ENCODE measurements at regions not wholly inside any gene's neighbourhood (a gene's known extent, or its start where the extent isn't known, plus 50 kb on each side); places are given as distances from the start of the nearest gene placed in this dataset.
"Not testable (repeated sequence)": the region's sequence is repeated elsewhere in the genome, so short reads cannot be mapped to it uniquely, and the experiment has no call there.

- Histone ChIP-seq H3K9me2 (ENCODE audit: insufficient read depth, low read length) (no peaks in the 10 kb centered on the region), H4K20me1 (ENCODE audit: insufficient read depth, low read length) (no peaks in the 10 kb centered on the region), H3K36me3 (ENCODE audit: insufficient read depth, low read length) (no peaks in the 10 kb centered on the region), H3K79me2 (ENCODE audit: insufficient read depth, low read depth, low read length) (no peaks in the 10 kb centered on the region), H3K4me3 (ENCODE audit: low read depth, low read length, poor library complexity, severe bottlenecking) (no peak overlapping the region), H3K4me2 (ENCODE audit: low read length) (no peak overlapping the region), H2AFZ (ENCODE audit: low read length) (no peak overlapping the region), H3K9me3 (ENCODE audit: low read length) (no peaks in the 10 kb centered on the region), H3K4me1 (ENCODE audit: insufficient read depth, low read length, poor library complexity, severe bottlenecking) (no peaks in the 10 kb centered on the region), H3K27ac (ENCODE audit: low read depth, low read length, poor library complexity, severe bottlenecking) (no peak overlapping the region)
- CTCF ChIA-PET (ENCODE audit: unreplicated experiment): no interaction called here
- no peak for DNase-seq (ENCODE audit: low spot score)
- BruUV-seq (replicated peaks): no TSS peak
- TF ChIP-seq EZH2phosphoT487 (IDR thresholded peaks at IDR 0.05; ENCODE audit: borderline replicate concordance, low read depth, low read length) (no peak), CTCF (conservative IDR thresholded peaks at IDR 0.05; ENCODE audit: low read length) (no peak)
- intact Hi-C loops (cut with micrococcal nuclease; ENCODE audit: unreplicated experiment): no loop called here
- POLR2A ChIA-PET: no interaction called here
These were observed 91.4 kb downstream of the RPL27A start for GRCh38 chr11:8773916-8774539.

GRCh38 chr11:8774916-8775315 lies 92.3 kb downstream of the RPL27A start:
- H3K9me3 ChIP-seq (ENCODE audit: low read length); H3K79me2 ChIP-seq (ENCODE audit: insufficient read depth, low read depth, low read length); POLR2A ChIA-PET; H3K36me3 ChIP-seq (ENCODE audit: insufficient read depth, low read length); H2AFZ ChIP-seq (ENCODE audit: low read length); H3K9me2 ChIP-seq (ENCODE audit: insufficient read depth, low read length); H4K20me1 ChIP-seq (ENCODE audit: insufficient read depth, low read length); H3K4me1 ChIP-seq (ENCODE audit: insufficient read depth, low read length, poor library complexity, severe bottlenecking); CTCF ChIA-PET (ENCODE audit: unreplicated experiment); DNase-seq (ENCODE audit: low spot score); H3K4me2 ChIP-seq (ENCODE audit: low read length); H3K27ac ChIP-seq (ENCODE audit: low read depth, low read length, poor library complexity, severe bottlenecking); intact Hi-C loops (cut with micrococcal nuclease; ENCODE audit: unreplicated experiment); H3K4me3 ChIP-seq (ENCODE audit: low read depth, low read length, poor library complexity, severe bottlenecking); BruUV-seq (replicated peaks): not testable (repeated sequence)

GRCh38 chr11:8775332-8775731 lies 92.7 kb downstream of the RPL27A start:
- H3K9me2 ChIP-seq (ENCODE audit: insufficient read depth, low read length): no peaks in the 10 kb centered on the region
- no peaks in the 10 kb centered on the region for H4K20me1 ChIP-seq (ENCODE audit: insufficient read depth, low read length)
- H3K9me3 ChIP-seq (ENCODE audit: low read length): no peaks in the 10 kb centered on the region
- CTCF ChIA-PET (ENCODE audit: unreplicated experiment): no interaction called here
- H2AFZ ChIP-seq (ENCODE audit: low read length): no peak overlapping the region
- no TSS peak for BruUV-seq (replicated peaks)
- no peaks in the 10 kb centered on the region for H3K36me3 ChIP-seq (ENCODE audit: insufficient read depth, low read length)
- no peaks in the 10 kb centered on the region for H3K4me1 ChIP-seq (ENCODE audit: insufficient read depth, low read length, poor library complexity, severe bottlenecking)
- no peak for TF ChIP-seq CTCF (conservative IDR thresholded peaks at IDR 0.05; ENCODE audit: low read length)
- no peak for TF ChIP-seq EZH2phosphoT487 (IDR thresholded peaks at IDR 0.05; ENCODE audit: borderline replicate concordance, low read depth, low read length)
- POLR2A ChIA-PET: no interaction called here
- no peak for DNase-seq (ENCODE audit: low spot score)
- H3K79me2 ChIP-seq (ENCODE audit: insufficient read depth, low read depth, low read length): no peaks in the 10 kb centered on the region
- H3K4me2 ChIP-seq (ENCODE audit: low read length): no peak overlapping the region
- no peak overlapping the region for H3K4me3 ChIP-seq (ENCODE audit: low read depth, low read length, poor library complexity, severe bottlenecking)
- intact Hi-C loops (cut with micrococcal nuclease; ENCODE audit: unreplicated experiment): no loop called here
- no peak overlapping the region for H3K27ac ChIP-seq (ENCODE audit: low read depth, low read length, poor library complexity, severe bottlenecking)

Measured in OCI-LY7 (cell line).